ENCODE measurements at regions not wholly inside any gene's neighbourhood (a gene's known extent, or its start where the extent isn't known, plus 50 kb on each side); places are given as distances from the start of the nearest gene placed in this dataset.

DNA sequence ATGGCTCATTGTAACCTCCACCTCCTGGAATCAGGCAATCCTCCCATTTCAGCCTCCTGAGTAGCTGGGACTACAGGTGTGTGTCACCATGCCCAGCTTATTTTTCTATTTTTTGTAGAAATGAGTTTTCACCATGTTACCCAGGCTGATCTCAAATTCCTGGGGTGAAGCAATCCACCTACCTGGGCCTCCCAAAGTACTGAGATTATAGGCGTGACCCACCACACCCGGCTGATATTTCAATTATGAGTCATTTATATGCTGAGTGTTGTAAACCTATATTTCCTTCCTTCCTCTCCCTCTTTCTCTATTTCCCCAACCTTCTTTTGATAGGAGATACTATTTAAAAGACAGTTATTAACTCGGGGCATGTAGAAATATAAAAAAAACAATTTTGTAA lies 469.6 kb upstream of the ID2 start:
- H3K4me3 ChIP-seq (ENCODE audit: low read depth, low read length): no peak overlapping the region
- TF ChIP-seq CTCF (IDR thresholded peaks at IDR 0.05; ENCODE audit: control insufficient read depth, extremely low read depth, insufficient read depth): no peak
- DNase-seq (ENCODE audit: low read depth): no peak

GRCh38 chr2:8214036-8214615 lies 467.7 kb upstream of the ID2 start:
- TF ChIP-seq CTCF (IDR thresholded peaks at IDR 0.05; ENCODE audit: control insufficient read depth, extremely low read depth, insufficient read depth): no peak
- H3K4me3 ChIP-seq (ENCODE audit: low read depth, low read length): no peak overlapping the region
- no peak for DNase-seq (ENCODE audit: low read depth)

- no peak for TF ChIP-seq CTCF (IDR thresholded peaks at IDR 0.05; ENCODE audit: control insufficient read depth, extremely low read depth, insufficient read depth)
- DNase-seq (ENCODE audit: low read depth): no peak
- H3K4me3 ChIP-seq (ENCODE audit: low read depth, low read length): no peak overlapping the region
Measured at GRCh38 chr2:8215159-8215863, 466.5 kb upstream of the ID2 start.

- no peak overlapping the region for H3K4me3 ChIP-seq (ENCODE audit: low read depth, low read length)
- no peak for DNase-seq (ENCODE audit: low read depth)
- no peak for TF ChIP-seq CTCF (IDR thresholded peaks at IDR 0.05; ENCODE audit: control insufficient read depth, extremely low read depth, insufficient read depth)
Measured at GRCh38 chr2:8215982-8216381, 465.9 kb upstream of the ID2 start.

DNA sequence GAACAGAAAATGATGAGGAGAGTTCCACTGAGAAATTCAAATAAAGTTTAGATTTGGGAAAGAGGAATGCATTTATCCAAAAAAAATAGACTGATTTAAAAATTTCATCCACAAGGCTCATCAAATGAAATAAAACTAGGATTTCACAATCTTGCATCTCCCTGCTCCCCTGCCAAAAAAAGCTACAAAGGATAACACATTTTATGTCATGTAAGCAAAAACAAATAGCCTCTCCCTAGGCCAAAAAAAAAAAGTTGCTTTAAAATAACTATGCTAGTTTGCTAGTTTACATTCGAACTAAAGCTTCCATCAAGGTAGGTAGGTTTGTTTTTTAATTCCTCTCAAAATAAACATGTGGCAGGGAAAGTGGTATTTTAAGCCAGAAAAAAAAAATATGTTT lies 465.5 kb upstream of the ID2 start:
- no peak for DNase-seq (ENCODE audit: low read depth)
- no peak overlapping the region for H3K4me3 ChIP-seq (ENCODE audit: low read depth, low read length)
- TF ChIP-seq CTCF (IDR thresholded peaks at IDR 0.05; ENCODE audit: control insufficient read depth, extremely low read depth, insufficient read depth): no peak

- no peak for DNase-seq (ENCODE audit: low read depth)
- no peak for TF ChIP-seq CTCF (IDR thresholded peaks at IDR 0.05; ENCODE audit: control insufficient read depth, extremely low read depth, insufficient read depth)
- no peak overlapping the region for H3K4me3 ChIP-seq (ENCODE audit: low read depth, low read length)
Measured at GRCh38 chr2:8217468-8218030, 464.3 kb upstream of the ID2 start.
